LNCAP (cell line): ENCODE measurements at regions not wholly inside any gene's neighbourhood (a gene's known extent, or its start where the extent isn't known, plus 50 kb on each side); places are given as distances from the start of the nearest gene placed in this dataset.

Experiments used
- CTCF ChIP-seq: fragments of 450-650 bp; IDR thresholded peaks from 2 replicates; pipeline ENCODE4 v1.5.1; 2017; ENCODE audit warnings: mild to moderate bottlenecking

GRCh38 chr3:107242579-107242978 lies 134.7 kb upstream of the CCDC54 start:
- no peak for TF ChIP-seq CTCF

- TF ChIP-seq CTCF, result no peak
These were observed 130.1 kb upstream of the CCDC54 start for GRCh38 chr3:107247116-107247515.

GRCh38 chr3:107249132-107249531 lies 128.1 kb upstream of the CCDC54 start:
- TF ChIP-seq CTCF, result no peak

- TF ChIP-seq CTCF, result no peak
These were observed 127.0 kb upstream of the CCDC54 start for GRCh38 chr3:107250221-107250620.

GRCh38 chr3:107251819-107252218 lies 125.4 kb upstream of the CCDC54 start:
- TF ChIP-seq CTCF, result no peak

GRCh38 chr3:107256963-107257362 lies 120.3 kb upstream of the CCDC54 start:
- no peak for TF ChIP-seq CTCF

GRCh38 chr3:107258300-107258699 lies 118.9 kb upstream of the CCDC54 start:
- TF ChIP-seq CTCF, result no peak

- no peak for TF ChIP-seq CTCF
These were observed 117.0 kb upstream of the CCDC54 start for GRCh38 chr3:107260207-107260606.
